Gastroesophageal sphincter (tissue), 4 donors: ENCODE measurements at regions not wholly inside any gene's neighbourhood (a gene's known extent, or its start where the extent isn't known, plus 50 kb on each side); places are given as distances from the start of the nearest gene placed in this dataset.
"Not testable (repeated sequence)": the region's sequence is repeated elsewhere in the genome, so short reads cannot be mapped to it uniquely, and the experiment has no call there.

Experiments used
- ATAC-seq: fragments of 150-250 bp; one replicate; pipeline ENCODE4 v1.9.1; 2016; ENCODE audit warnings: mild to moderate bottlenecking, moderate library complexity
- H3K27ac ChIP-seq, 4 donors: fragments of 200-600 bp; sonication (generic) in 3 of 4; 1 replicate in 3 of 4; 2 replicates in 1 of 4; pipeline ENCODE4 v1.5.1; 2016 to 2019
- H3K27me3 ChIP-seq: fragments of 200-600 bp; sonication (generic); one replicate; pipeline ENCODE4 v1.5.1; 2019
- H3K36me3 ChIP-seq, 2 donors: fragments of 200-600 bp; sonication (generic); one replicate each; pipeline ENCODE4 v1.5.1; 2019; ENCODE audit warnings: control low read depth in 1 of 2
- H3K4me1 ChIP-seq, 3 donors: fragments of 200-600 bp; sonication (generic); 1 replicate in 2 of 3; 2 replicates in 1 of 3; pipeline ENCODE4 v1.5.1; 2016 to 2019; ENCODE audit warnings: control low read depth in 2 of 3
- H3K4me3 ChIP-seq, 2 donors: fragments of 200-600 bp; sonication (generic); one replicate each; pipeline ENCODE4 v1.5.1; 2019; ENCODE audit warnings: mild to moderate bottlenecking in 1 of 2, moderate library complexity in 1 of 2
- H3K9me3 ChIP-seq, 3 donors: fragments of 200-600 bp; sonication (generic); one replicate each; pipeline ENCODE4 v1.5.1; 2017 to 2019; ENCODE audit warnings: control low read depth in 2 of 3
- EP300 ChIP-seq: sonication (generic); formaldehyde crosslinking; IDR thresholded peaks from one replicate; pipeline ENCODE4 v1.6.1; 2017; ENCODE audit warnings: antibody characterized with exemption, mild to moderate bottlenecking
- POLR2A ChIP-seq, 2 donors: fragments of 450-650 bp; IDR thresholded peaks; one replicate each; pipeline ENCODE4 v1.6.1; 2017; ENCODE audit warnings: antibody characterized with exemption in 2 of 2, mild to moderate bottlenecking in 2 of 2, moderate library complexity in 1 of 2
- POLR2AphosphoS5 ChIP-seq: sonication (generic); formaldehyde crosslinking; IDR thresholded peaks from one replicate; pipeline ENCODE4 v1.6.1; 2017; ENCODE audit warnings: antibody characterized with exemption
- WGBS, 2 donors: methylation state at CpG; one replicate each; pipeline ENCODE4 v1.1.5; 2018; ENCODE audit warnings: low coverage in 1 of 2; 5-methylcytosine and 5-hydroxymethylcytosine counted together
- TF ChIP-seq, protein P1 (sequence below), 4 experiments: fragments of 200-600 bp in 2 of 4; fragments of 450-650 bp in 2 of 4; sonication (generic) in 1 of 4; IDR thresholded peaks; one replicate each; pipeline ENCODE4 v1.5.1; 2017 to 2019; ENCODE audit warnings: antibody characterized with exemption in 4 of 4, mild to moderate bottlenecking in 2 of 4, moderate library complexity in 2 of 4

DNA sequence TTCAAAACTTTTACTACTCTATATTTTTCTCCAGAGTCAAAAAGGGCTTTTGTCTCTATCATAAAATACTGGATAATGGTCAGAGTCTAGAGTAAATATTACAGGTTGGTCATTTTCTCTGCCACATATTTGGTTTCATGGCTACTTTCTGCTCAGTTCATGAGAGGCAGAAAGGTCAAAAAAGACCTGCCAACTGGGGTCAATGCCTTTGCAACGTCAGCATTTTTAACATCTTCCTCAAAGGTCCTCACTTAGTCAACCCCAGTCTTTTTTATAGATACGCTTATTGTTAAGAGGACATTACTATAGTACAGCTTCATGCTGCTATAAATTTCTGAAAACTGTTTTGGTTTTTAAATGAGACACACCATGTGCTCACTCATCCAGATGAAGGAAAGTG, 312.1 kb upstream of the ARHGEF26 start:
- TF ChIP-seq POLR2A (IDR thresholded peaks at IDR 0.05) = no peak
- TF ChIP-seq POLR2AphosphoS5 = no peak
- TF ChIP-seq, protein P1, sequence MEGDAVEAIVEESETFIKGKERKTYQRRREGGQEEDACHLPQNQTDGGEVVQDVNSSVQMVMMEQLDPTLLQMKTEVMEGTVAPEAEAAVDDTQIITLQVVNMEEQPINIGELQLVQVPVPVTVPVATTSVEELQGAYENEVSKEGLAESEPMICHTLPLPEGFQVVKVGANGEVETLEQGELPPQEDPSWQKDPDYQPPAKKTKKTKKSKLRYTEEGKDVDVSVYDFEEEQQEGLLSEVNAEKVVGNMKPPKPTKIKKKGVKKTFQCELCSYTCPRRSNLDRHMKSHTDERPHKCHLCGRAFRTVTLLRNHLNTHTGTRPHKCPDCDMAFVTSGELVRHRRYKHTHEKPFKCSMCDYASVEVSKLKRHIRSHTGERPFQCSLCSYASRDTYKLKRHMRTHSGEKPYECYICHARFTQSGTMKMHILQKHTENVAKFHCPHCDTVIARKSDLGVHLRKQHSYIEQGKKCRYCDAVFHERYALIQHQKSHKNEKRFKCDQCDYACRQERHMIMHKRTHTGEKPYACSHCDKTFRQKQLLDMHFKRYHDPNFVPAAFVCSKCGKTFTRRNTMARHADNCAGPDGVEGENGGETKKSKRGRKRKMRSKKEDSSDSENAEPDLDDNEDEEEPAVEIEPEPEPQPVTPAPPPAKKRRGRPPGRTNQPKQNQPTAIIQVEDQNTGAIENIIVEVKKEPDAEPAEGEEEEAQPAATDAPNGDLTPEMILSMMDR (IDR thresholded peaks at IDR 0.05) = no peak
- TF ChIP-seq EP300 = no peak
- Histone ChIP-seq H3K27ac (no peak overlapping the region), H3K27me3 (no peaks in the 10 kb centered on the region), H3K4me1 (no peaks in the 10 kb centered on the region), H3K9me3 (no peaks in the 10 kb centered on the region), H3K36me3 (no peaks in the 10 kb centered on the region), H3K4me3 (no peak overlapping the region)
- WGBS, 2 donors = 50% methylated on average over 2 of the region's 2 CpGs
- no peak for ATAC-seq

DNA sequence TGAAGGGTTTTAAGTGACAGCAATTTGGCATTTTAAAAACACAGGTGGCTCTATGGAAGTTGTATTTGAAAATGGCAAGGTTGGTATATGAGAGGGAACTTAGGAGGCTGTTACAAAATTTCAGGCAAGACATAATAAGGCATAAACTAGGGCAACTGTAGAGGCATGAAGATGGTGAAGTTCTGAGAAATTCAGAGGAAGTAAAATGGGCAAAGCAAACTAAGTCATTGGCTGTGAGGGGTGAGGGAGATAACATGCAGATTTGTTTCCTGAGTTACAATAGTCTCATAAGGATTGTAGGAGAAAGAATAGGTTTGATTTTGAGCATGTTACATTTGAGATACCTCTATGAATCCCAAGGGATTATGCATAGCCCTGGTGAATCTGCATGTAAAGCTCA, 302.9 kb upstream of the ARHGEF26 start:
- ATAC-seq = no peak
- Histone ChIP-seq H3K36me3 (no peaks in the 10 kb centered on the region), H3K27me3 (no peaks in the 10 kb centered on the region), H3K4me3 (no peak overlapping the region), H3K27ac (no peak overlapping the region), H3K4me1 (no peaks in the 10 kb centered on the region), H3K9me3 (no peaks in the 10 kb centered on the region)
- TF ChIP-seq POLR2A (IDR thresholded peaks at IDR 0.05) (no peak), EP300 (no peak), POLR2AphosphoS5 (no peak)
- TF ChIP-seq, protein P1 (IDR thresholded peaks at IDR 0.05) = no peak

DNA sequence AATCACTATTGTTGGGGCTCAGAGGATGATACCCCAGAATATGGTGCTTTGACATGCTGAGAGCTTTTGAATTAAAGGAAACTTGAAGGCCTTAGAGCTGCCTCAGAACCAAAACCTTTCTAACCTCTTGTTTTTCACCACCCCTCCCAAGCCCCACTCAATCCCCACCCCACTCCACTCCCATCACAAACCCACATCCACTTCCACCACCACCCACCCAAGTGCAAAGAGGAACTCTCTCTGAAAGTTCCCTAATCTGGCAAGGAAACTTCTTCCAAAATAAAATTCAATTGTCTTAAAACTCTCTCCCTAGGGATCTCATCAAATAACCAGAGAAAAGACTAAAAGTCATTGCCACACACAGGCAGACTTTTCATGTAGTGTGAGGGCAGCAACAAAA, 301.2 kb upstream of the ARHGEF26 start:
- no peak for ATAC-seq
- TF ChIP-seq POLR2A (IDR thresholded peaks at IDR 0.05) = no peak
- H3K27ac ChIP-seq = no peak overlapping the region

DNA sequence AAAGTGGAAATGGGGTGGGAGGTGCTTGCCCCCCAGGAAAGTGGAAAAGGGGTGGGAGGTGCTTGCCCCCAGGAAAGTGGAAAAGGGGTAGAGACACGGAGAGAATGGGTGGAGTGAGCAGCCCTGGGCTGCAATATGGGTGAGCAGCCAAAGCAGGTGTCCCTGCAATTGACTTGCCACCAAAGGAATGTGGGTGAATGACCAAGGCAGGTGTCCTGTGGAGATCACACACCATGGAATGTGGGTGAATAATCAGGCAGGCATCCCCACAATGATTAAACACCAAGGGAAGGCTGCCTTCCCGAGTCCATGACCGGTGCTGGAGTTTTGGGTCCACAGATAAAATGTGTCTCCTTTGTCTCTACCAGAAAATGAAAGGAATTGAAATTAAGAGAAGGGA, 292.8 kb upstream of the ARHGEF26 start:
- not testable (repeated sequence) for H3K36me3 ChIP-seq, H3K27me3 ChIP-seq, H3K4me3 ChIP-seq, H3K9me3 ChIP-seq, ATAC-seq, H3K27ac ChIP-seq, H3K4me1 ChIP-seq
- 90% methylated on average over 3 of the region's 3 CpGs; no CpG with 5 or more reads in 1 of the 2 donors for WGBS, 2 donors

More for the DNA sequence above, 301.2 kb upstream of the ARHGEF26 start:
- H3K4me1 ChIP-seq = no peaks in the 10 kb centered on the region
- no peaks in the 10 kb centered on the region for H3K9me3 ChIP-seq
- no peaks in the 10 kb centered on the region for H3K27me3 ChIP-seq
- H3K36me3 ChIP-seq = no peaks in the 10 kb centered on the region
- H3K4me3 ChIP-seq = no peak overlapping the region

DNA sequence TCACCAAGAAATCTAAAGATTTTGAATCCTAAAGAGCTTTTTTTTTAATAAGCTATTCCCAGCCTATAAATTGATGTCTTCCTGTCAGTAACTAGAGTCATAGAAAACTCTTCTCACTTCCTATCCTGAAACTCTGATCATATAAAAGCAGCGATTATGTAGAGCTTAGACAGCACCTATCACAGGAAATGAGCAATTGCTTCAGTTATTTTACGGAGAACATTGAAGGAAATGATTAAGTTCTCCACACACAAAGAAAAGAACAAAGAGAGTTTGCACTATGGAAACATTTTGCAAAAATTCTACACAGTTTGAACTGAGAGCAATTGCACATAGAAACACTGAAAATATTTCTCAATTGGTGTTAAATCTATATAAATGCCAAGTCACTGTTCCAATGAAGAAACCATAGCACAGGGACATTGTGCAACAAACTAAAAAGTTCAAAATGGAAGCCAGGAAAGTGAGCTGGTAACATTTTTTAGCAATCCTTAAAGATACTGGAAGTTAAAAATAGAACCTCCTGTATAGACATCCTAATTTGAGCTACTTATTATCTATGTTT, 291.5 kb upstream of the ARHGEF26 start:
- no peaks in the 10 kb centered on the region for H3K36me3 ChIP-seq
- 67 to 86% methylated on average over 1 to 2 of the region's 2 CpGs for WGBS, 2 donors
- no peak overlapping the region for H3K4me3 ChIP-seq
- TF ChIP-seq POLR2AphosphoS5 = no peak
- no peak overlapping the region for H3K27ac ChIP-seq
- H3K9me3 ChIP-seq = no peaks in the 10 kb centered on the region
- H3K4me1 ChIP-seq = no peaks in the 10 kb centered on the region
- no peak for ATAC-seq
- H3K27me3 ChIP-seq = no peaks in the 10 kb centered on the region

DNA sequence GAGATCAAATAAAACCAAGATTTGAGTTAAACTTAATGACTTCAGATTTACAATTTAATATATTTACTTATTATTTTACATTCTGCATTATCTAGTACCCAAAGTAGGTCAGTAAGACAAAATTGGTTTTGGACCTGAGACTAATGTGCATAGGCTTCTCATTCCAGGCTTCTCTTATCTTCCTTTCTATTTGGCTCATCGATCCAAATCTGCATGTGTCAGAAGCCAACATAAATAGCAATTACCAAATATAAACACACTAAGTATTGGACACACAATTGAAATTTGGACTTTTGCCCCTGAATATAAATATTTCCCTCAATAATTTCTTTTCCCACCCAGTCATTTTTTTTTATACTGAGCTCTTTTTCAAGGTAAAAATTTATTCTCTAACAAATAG, 290.6 kb upstream of the ARHGEF26 start:
- Histone ChIP-seq H3K36me3 (no peaks in the 10 kb centered on the region), H3K4me3 (no peak overlapping the region), H3K27ac (no peak overlapping the region), H3K27me3 (no peaks in the 10 kb centered on the region), H3K4me1 (no peaks in the 10 kb centered on the region), H3K9me3 (no peaks in the 10 kb centered on the region)
- WGBS, 2 donors = 44 to 55% methylated on average over 1 of the region's 1 CpG
- no peak for ATAC-seq
- TF ChIP-seq, protein P1 (IDR thresholded peaks at IDR 0.05) = no peak
- TF ChIP-seq POLR2AphosphoS5 = no peak
- TF ChIP-seq EP300 = no peak
- no peak for TF ChIP-seq POLR2A (IDR thresholded peaks at IDR 0.05)

DNA sequence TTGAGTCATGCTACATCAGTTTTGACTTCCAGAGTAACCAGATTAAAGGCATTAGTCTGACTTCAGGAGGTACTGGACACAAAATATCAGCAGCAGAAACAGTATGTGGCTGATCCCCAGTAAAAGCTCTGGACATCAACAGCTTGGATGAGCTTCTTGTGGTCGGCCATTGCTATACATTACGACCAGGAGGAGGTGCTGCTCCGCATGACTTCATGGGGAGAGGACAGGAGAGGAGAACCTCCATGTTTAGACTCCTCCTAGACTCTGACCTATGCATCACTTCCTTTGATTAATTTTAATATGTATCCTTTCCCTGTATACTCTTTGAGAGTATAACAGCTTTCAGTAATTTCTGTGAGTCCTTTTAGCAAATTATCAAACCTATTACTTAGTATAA, 285.6 kb upstream of the ARHGEF26 start:
- Histone ChIP-seq H3K27ac (no peak overlapping the region), H3K9me3 (no peaks in the 10 kb centered on the region), H3K27me3 (no peaks in the 10 kb centered on the region), H3K36me3 (no peaks in the 10 kb centered on the region), H3K4me3 (no peak overlapping the region), H3K4me1 (no peaks in the 10 kb centered on the region)
- WGBS, 2 donors = 71 to 80% methylated on average over 3 of the region's 3 CpGs
- no peak for ATAC-seq
- no peak for TF ChIP-seq EP300
